Erythroblast (primary cell): ENCODE measurements at regions not wholly inside any gene's neighbourhood (a gene's known extent, or its start where the extent isn't known, plus 50 kb on each side); places are given as distances from the start of the nearest gene placed in this dataset.

ENCODE experiments used
- GATA1 ChIP-seq: IDR thresholded peaks from 2 replicates; pipeline ENCODE4 v1.6.1; 2011; ENCODE audit warnings: low read depth, mild to moderate bottlenecking, control low read depth, low read length, moderate library complexity
- POLR2A ChIP-seq: IDR thresholded peaks from 2 replicates; pipeline ENCODE4 v1.6.1; 2011; ENCODE audit warnings: mild to moderate bottlenecking, low read length

DNA sequence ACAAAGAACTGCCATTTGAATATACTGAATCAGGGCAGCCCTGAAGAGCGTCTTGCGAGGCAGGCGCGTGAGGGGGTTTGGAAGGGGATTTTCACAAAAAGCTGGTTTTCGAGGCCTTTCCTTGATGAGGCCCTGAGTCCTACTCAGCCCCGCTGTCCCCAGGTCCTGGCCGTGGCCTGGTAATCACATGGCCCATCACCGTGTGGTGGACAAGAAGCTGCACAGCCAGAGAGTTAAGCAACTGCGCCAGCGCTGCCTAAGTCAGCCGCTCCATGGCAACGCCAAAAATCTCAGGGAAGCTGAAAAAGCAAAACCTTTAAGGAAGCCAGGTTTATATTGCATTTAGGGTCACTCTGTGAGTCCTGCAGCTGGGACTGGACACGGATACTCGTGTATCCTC lies 341.2 kb upstream of the MYT1L start:
- no peak for TF ChIP-seq POLR2A
- TF ChIP-seq GATA1, result no peak
